GM21423 (cell line): ENCODE measurements at regions not wholly inside any gene's neighbourhood (a gene's known extent, or its start where the extent isn't known, plus 50 kb on each side); places are given as distances from the start of the nearest gene placed in this dataset.

Experiments
- ATAC-seq: cut with Tn5 transposase; IDR thresholded peaks from one replicate; pipeline ENCODE4 v1.9.1; 2021; ENCODE audit warnings: mild to moderate bottlenecking, moderate library complexity; ENCODE audit not compliant: unreplicated experiment

GRCh38 chr6:112785408-112785807 lies 438.3 kb downstream of the RFPL4B start:
- ATAC-seq, result no peak

- no peak for ATAC-seq
Observed at GRCh38 chr6:112786801-112787200, 439.7 kb downstream of the RFPL4B start.

- ATAC-seq, result no peak
Observed at GRCh38 chr6:112787371-112787770, 440.2 kb downstream of the RFPL4B start.

- ATAC-seq, result no peak
Observed at GRCh38 chr6:112795316-112795715, 448.2 kb downstream of the RFPL4B start.

- ATAC-seq, result no peak
Observed at GRCh38 chr6:112796712-112797111, 449.6 kb downstream of the RFPL4B start.

- ATAC-seq, result no peak
Observed at GRCh38 chr6:112799889-112800288, 452.8 kb downstream of the RFPL4B start.

- no peak for ATAC-seq
Observed at GRCh38 chr6:112800439-112800838, 453.3 kb downstream of the RFPL4B start.

- ATAC-seq, result no peak
Observed at GRCh38 chr6:112800916-112801315, 453.8 kb downstream of the RFPL4B start.

GRCh38 chr6:112801468-112802080 lies 454.4 kb downstream of the RFPL4B start:
- no peak for ATAC-seq

GRCh38 chr6:112802144-112802543 lies 455.0 kb downstream of the RFPL4B start:
- ATAC-seq, result no peak

- no peak for ATAC-seq
Observed at GRCh38 chr6:112804638-112805330, 457.7 kb downstream of the RFPL4B start.

- no peak for ATAC-seq
Observed at GRCh38 chr6:112806163-112806865, 459.2 kb downstream of the RFPL4B start.

GRCh38 chr6:112821476-112821875 lies 474.3 kb downstream of the RFPL4B start:
- ATAC-seq, result no peak

GRCh38 chr6:112822769-112823168 lies 475.6 kb downstream of the RFPL4B start:
- ATAC-seq, result no peak

- ATAC-seq, result peak; percentile 90
Observed at GRCh38 chr6:112827793-112828192, 480.7 kb downstream of the RFPL4B start.

GRCh38 chr6:112831022-112831421 lies 483.9 kb downstream of the RFPL4B start:
- ATAC-seq, result no peak

- ATAC-seq, result no peak
Observed at GRCh38 chr6:112833581-112834131, 486.5 kb downstream of the RFPL4B start.

- ATAC-seq, result no peak
Observed at GRCh38 chr6:112835078-112835477, 487.9 kb downstream of the RFPL4B start.

- no peak for ATAC-seq
Observed at GRCh38 chr6:112839525-112839961, 492.4 kb downstream of the RFPL4B start.

- ATAC-seq, result no peak
Observed at GRCh38 chr6:112841553-112842329, 494.6 kb downstream of the RFPL4B start.

GRCh38 chr6:112842330-112842685 lies 495.2 kb downstream of the RFPL4B start:
- no peak for ATAC-seq
